Kidney epithelial cell (primary cell): ENCODE measurements at regions not wholly inside any gene's neighbourhood (a gene's known extent, or its start where the extent isn't known, plus 50 kb on each side); places are given as distances from the start of the nearest gene placed in this dataset.
"Not testable (repeated sequence)": the region's sequence is repeated elsewhere in the genome, so short reads cannot be mapped to it uniquely, and the experiment has no call there.

Source experiments
- DNase-seq: peaks from one replicate; pipeline ENCODE4 v3.0.0-alpha.2; 2010; ENCODE audit warnings: low read depth
- H3K27me3 ChIP-seq: 2 replicates; pipeline ENCODE4 v1.6.0; 2011; ENCODE audit warnings: low read length; ENCODE audit not compliant: control insufficient read depth, insufficient read depth
- H3K36me3 ChIP-seq: 2 replicates; pipeline ENCODE4 v1.5.1; 2011; ENCODE audit warnings: low read length; ENCODE audit not compliant: control insufficient read depth, insufficient read depth
- H3K4me3 ChIP-seq: 2 replicates; pipeline ENCODE4 v1.5.1; 2011; ENCODE audit warnings: low read depth, mild to moderate bottlenecking, control low read depth, low read length
- CTCF ChIP-seq: IDR thresholded peaks from 2 replicates; pipeline ENCODE4 v1.5.1; 2011; ENCODE audit warnings: mild to moderate bottlenecking, moderate library complexity, low read length, control low read depth, inconsistent platforms; ENCODE audit not compliant: insufficient read depth, poor library complexity, severe bottlenecking

- no peak for TF ChIP-seq CTCF
- Histone ChIP-seq H3K4me3 (no peak overlapping the region), H3K27me3 (no peaks in the 10 kb centered on the region), H3K36me3 (no peaks in the 10 kb centered on the region)
- no peak for DNase-seq
These were observed 621.2 kb upstream of the CDH5 start for GRCh38 chr16:65745201-65745708.

- TF ChIP-seq CTCF = no peak
- Histone ChIP-seq H3K4me3 (no peak overlapping the region), H3K36me3 (no peaks in the 10 kb centered on the region), H3K27me3 (no peaks in the 10 kb centered on the region)
- no peak for DNase-seq
These were observed 622.1 kb upstream of the CDH5 start for GRCh38 chr16:65744401-65744800.

- Histone ChIP-seq H3K36me3 (no peaks in the 10 kb centered on the region), H3K4me3 (no peak overlapping the region), H3K27me3 (no peaks in the 10 kb centered on the region)
- DNase-seq = no peak
- TF ChIP-seq CTCF = no peak
These were observed 621.7 kb upstream of the CDH11 start for GRCh38 chr16:65743558-65743957.

GRCh38 chr16:65740711-65741110 is 618.8 kb upstream of the CDH11 start:
- DNase-seq = no peak

GRCh38 chr16:65739518-65739917 is 617.7 kb upstream of the CDH11 start:
- Histone ChIP-seq H3K4me3 (no peak overlapping the region), H3K27me3 (no peaks in the 10 kb centered on the region), H3K36me3 (no peaks in the 10 kb centered on the region)
- no peak for DNase-seq
- TF ChIP-seq CTCF = no peak

More at GRCh38 chr16:65740711-65741110, 618.8 kb upstream of the CDH11 start:
- no peak for TF ChIP-seq CTCF
- Histone ChIP-seq H3K36me3 (no peaks in the 10 kb centered on the region), H3K27me3 (no peaks in the 10 kb centered on the region), H3K4me3 (no peak overlapping the region)

- H3K27me3 ChIP-seq = no peaks in the 10 kb centered on the region
- TF ChIP-seq CTCF = no peak
These were observed 616.0 kb upstream of the CDH11 start for GRCh38 chr16:65737831-65738230.

GRCh38 chr16:65735615-65736014 is 613.8 kb upstream of the CDH11 start:
- DNase-seq, H3K27me3 ChIP-seq, H3K4me3 ChIP-seq, H3K36me3 ChIP-seq: not testable (repeated sequence)

More at GRCh38 chr16:65737831-65738230, 616.0 kb upstream of the CDH11 start:
- DNase-seq = no peak
- no peaks in the 10 kb centered on the region for H3K36me3 ChIP-seq
- H3K4me3 ChIP-seq = no peak overlapping the region
